GM21576 (cell line): ENCODE measurements at regions not wholly inside any gene's neighbourhood (a gene's known extent, or its start where the extent isn't known, plus 50 kb on each side); places are given as distances from the start of the nearest gene placed in this dataset.

Experiments
- ATAC-seq: cut with Tn5 transposase; IDR thresholded peaks from one replicate; pipeline ENCODE4 v1.9.1; 2021; ENCODE audit warnings: mild to moderate bottlenecking, moderate library complexity; ENCODE audit not compliant: unreplicated experiment

- ATAC-seq = no peak
Measured at GRCh38 chr21:17987382-17988101, 168.4 kb upstream of the C21orf91 start.

- ATAC-seq = no peak
Measured at GRCh38 chr21:17981060-17981740, 162.0 kb upstream of the C21orf91 start.

- ATAC-seq = no peak
Measured at GRCh38 chr21:17979763-17980162, 160.6 kb upstream of the C21orf91 start.

- ATAC-seq = no peak
Measured at GRCh38 chr21:17978895-17979294, 159.7 kb upstream of the C21orf91 start.

GRCh38 chr21:17976691-17977090 is 157.5 kb upstream of the C21orf91 start:
- no peak for ATAC-seq

- no peak for ATAC-seq
Measured at GRCh38 chr21:17976139-17976538, 157.0 kb upstream of the C21orf91 start.

- no peak for ATAC-seq
Measured at GRCh38 chr21:17967319-17967718, 148.2 kb upstream of the C21orf91 start.

- no peak for ATAC-seq
Measured at GRCh38 chr21:17964716-17965115, 145.6 kb upstream of the C21orf91 start.

- no peak for ATAC-seq
Measured at GRCh38 chr21:17964199-17964598, 145.0 kb upstream of the C21orf91 start.

- no peak for ATAC-seq
Measured at GRCh38 chr21:17950591-17950990, 131.4 kb upstream of the C21orf91 start.

- ATAC-seq = no peak
Measured at GRCh38 chr21:17949421-17949820, 130.3 kb upstream of the C21orf91 start.

GRCh38 chr21:17947531-17947930 is 128.4 kb upstream of the C21orf91 start:
- no peak for ATAC-seq

GRCh38 chr21:17931080-17931479 is 111.9 kb upstream of the C21orf91 start:
- no peak for ATAC-seq

GRCh38 chr21:17930093-17930492 is 110.9 kb upstream of the C21orf91 start:
- ATAC-seq = no peak

- ATAC-seq = no peak
Measured at GRCh38 chr21:17929510-17929909, 110.4 kb upstream of the C21orf91 start.

GRCh38 chr21:17925899-17926298 is 106.7 kb upstream of the C21orf91 start:
- ATAC-seq = no peak

GRCh38 chr21:17925000-17925610 is 105.9 kb upstream of the C21orf91 start:
- ATAC-seq = peak; percentile 97

- no peak for ATAC-seq
Measured at GRCh38 chr21:17921579-17922530, 102.7 kb upstream of the C21orf91 start.

- ATAC-seq = no peak
Measured at GRCh38 chr21:17915976-17916375, 96.8 kb upstream of the C21orf91 start.

GRCh38 chr21:17911628-17912027 is 92.5 kb upstream of the C21orf91 start:
- ATAC-seq = no peak
